Pulmonary artery endothelial cell (primary cell): ENCODE measurements at regions not wholly inside any gene's neighbourhood (a gene's known extent, or its start where the extent isn't known, plus 50 kb on each side); places are given as distances from the start of the nearest gene placed in this dataset.

ENCODE experiments used
- DNase-seq: peaks from one replicate; pipeline ENCODE4 v3.0.0-alpha.2; 2011; ENCODE audit warnings: low read depth, low spot score

DNA sequence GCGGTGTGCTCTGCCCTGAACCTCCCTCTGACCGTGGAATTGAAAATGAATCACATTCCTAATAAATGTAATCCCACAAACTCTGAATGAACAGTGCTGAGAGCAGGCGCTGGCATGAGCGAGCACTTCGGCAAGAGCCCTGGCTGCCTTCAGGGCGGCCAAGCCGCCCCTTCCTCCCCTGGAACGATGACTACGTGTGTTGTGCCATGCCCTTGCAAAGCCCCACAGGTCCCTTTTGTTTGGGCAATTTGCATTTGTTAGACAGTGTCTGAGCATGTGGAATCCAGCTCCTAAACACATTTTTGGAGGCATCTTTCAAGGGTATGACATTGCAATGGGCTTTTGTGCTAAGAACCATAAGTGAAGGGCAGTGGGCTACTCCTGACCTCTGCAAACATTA is 95.6 kb upstream of the MKI67 start:
- no peak for DNase-seq

- no peak for DNase-seq
Observed at GRCh38 chr10:128222332-128222849, 96.2 kb upstream of the MKI67 start.

DNA sequence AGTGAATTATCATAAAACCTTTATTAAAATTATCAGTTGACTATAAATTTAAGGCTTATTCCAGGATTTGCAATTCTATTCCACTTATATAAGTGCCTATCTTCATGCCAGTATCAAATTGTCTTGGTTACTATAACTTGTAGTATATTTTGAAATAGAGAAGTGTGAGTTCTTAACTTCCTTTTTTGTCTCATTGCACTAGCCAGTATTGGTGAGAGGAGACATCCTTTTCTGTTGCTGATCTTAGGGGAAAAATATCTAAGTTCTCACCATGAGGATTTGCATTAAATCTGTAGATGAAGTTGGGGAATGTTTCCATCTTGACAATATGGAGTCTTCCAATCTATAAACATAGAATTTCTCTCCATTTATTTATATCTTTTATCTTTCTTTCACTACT is 104.2 kb upstream of the MKI67 start:
- DNase-seq, result no peak

GRCh38 chr10:128233422-128233821 is 107.2 kb upstream of the MKI67 start:
- no peak for DNase-seq

GRCh38 chr10:128237710-128238109 is 111.5 kb upstream of the MKI67 start:
- DNase-seq, result no peak

DNA sequence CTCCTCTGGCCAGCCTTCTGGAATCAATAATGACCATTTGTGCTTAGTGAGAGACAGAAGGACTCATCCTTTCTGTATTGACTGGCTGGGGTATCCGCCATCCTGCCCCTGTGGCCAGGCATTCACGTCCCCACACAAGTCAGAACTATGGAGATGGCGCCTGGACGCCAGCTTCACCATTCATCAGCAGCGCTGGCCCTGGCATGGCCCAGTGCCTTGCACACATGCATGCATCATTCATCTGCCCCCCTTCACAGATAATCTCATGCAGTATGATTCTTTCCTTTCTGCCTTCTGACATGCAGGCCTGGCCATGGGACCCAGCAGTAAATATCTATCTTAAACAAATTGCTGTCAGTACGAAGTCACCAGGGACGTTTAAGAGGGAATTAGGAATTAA is 114.8 kb upstream of the MKI67 start:
- no peak for DNase-seq

DNA sequence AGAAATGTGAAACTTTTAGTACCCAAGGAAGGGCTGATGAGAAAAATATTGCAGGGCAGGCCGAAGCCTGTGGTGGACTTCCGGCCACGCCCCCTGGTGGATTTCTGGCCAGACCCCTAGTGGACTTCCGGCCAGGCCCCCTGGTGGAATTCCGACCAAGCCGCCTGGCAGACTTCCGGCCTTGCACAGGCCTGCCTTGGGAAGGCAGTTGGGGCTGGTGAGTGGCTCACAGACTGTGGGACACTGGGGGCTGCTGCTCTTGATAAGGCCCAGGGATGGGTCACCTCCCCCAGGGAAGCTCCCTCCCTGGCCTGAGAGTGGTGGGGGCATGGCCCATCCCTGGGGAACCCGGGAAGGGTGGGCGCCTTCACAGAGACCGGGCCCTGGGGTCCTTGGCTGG is 116.4 kb upstream of the MKI67 start:
- DNase-seq, result no peak

DNA sequence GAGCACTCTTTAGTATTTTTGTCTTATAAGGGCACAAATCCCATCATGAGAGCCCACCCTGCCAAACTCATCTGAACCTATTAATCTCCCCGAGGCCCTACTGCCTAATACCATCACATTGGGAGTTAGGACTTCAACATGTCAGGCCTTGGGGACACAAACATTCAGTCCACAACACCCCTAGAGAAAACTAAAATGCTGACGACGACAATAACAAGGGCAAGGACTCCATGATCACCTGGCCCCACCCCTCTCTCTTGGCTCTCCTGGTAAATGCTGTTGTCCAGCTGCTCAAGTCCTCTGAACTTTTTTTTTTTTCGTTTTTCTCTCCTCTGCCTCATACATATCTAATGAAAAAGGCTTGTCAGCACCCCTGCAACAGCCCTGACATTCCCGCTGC is 118.8 kb upstream of the MKI67 start:
- DNase-seq, result no peak

DNA sequence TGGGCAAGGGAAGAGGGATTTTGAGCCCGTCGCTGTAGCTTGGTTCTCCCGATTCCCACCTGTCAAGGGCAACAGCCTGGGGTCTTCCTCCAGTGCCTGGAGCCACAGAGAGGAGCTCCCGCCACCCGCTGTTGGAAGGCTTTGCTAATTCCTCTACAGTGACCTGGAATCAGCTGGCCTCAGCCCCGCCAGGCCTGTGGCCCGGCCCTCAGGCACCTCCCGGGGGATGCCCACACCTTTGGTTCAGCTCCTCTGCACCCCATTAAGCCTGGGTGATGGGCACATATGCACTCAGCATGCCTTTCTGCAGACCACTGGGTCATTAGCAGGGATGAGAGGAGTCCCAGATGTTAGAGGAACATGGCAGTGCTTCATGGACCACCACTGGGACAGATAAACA is 121.4 kb upstream of the MKI67 start:
- no peak for DNase-seq

DNA sequence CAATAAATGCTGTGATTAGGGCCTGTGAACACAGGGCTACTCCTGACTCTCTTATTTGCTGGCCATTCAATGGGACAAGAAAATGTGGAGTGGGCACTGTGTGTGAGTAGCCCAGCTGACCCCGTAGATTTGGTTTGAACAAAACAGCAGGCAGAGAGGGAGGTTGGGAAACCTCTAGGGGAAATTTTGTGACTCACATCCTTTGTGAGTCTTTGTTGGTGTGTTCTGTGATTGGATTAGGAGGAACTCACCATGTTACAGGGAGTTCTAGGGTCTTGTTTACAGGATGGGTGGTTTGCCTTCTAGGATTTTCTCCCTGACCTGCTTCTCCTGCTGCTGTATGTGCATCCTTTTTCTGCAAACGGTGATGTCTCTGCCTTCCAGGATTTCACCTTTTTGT is 128.3 kb upstream of the MKI67 start:
- DNase-seq, result no peak

- no peak for DNase-seq
Observed at GRCh38 chr10:128257428-128257827, 131.2 kb upstream of the MKI67 start.

DNA sequence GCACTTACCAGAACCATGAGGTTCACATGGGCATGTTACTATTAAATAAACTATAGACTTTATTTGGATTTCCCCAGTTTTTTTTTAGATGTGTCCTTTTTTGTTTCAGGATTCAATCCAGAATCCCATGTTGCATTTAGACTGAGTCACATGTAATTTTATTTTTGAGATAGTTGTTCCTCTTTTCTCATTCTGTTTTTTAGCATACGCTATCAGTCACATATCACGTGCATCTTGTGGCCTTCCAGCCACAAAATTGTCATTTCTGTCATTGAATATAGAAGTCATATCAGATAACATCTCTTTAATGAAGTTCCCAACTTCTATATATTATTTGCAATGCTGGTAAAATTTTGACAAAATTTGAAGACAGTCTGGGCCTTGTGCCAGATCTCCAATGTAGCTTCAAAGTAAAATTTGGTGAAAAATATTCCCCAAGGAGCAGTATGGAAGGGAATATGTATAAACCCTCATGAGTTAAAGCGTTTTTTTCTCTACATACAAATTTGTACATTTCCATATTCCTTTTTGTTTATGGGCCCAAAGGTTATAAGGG is 132.3 kb upstream of the MKI67 start:
- DNase-seq, result no peak

DNA sequence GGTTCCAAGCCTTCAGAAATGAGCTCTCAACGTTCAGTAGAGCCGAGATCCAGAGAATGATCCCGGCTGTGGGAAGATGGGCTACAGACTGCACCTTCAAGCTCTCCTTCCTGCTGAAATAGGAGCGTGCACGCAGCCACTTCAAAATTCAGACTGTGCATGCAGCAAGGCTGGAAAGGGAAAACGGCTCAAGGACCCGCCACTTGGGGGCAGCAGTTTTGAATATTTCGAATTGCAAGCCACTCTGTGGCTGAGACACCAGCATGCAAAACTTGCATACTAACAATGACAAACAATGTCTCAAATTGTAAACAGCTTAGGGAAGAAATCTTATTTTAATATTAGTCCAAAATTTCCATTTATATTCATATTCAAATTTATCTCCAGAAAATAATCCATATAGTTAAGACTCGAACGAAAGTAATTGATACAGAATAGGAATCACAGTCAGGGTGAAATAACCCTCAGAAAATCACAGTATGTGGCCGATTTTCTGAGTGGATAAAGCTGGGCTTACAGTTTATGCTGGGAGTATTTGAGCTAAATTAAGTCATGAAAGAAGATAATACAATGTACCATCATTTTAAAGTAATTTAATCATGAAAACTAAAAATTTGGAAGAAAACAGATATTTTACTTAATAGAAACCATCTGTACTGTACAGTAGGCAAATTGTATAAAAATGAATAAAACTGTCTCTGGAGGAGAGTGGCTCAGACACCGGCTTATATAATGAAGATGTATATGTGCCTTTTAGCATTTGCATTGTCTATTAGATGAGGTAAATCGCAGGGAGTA is 137.9 kb upstream of the MKI67 start:
- DNase-seq, result no peak

- no peak for DNase-seq
Observed at GRCh38 chr10:128265596-128265995, 139.4 kb upstream of the MKI67 start.

DNA sequence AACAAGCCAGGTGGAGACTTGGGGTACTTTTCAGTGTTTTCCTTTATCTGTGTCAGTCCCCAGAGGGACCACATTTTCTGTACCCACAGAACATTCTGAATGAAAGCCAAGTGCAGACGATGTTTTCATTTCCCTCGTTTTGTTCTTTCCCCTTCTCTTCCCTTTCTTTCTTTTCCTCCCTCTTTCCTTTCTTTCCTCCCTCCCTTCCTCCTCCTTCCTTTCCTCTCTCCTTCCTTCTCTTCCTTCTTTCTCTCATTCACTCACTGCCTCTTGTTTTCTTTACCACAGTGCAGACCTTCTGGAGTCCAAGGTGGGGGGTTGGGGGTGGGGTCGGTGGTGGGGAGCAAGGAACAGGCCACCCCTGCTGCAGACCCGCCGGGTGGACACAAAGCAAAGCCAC is 141.4 kb upstream of the MKI67 start:
- no peak for DNase-seq

DNA sequence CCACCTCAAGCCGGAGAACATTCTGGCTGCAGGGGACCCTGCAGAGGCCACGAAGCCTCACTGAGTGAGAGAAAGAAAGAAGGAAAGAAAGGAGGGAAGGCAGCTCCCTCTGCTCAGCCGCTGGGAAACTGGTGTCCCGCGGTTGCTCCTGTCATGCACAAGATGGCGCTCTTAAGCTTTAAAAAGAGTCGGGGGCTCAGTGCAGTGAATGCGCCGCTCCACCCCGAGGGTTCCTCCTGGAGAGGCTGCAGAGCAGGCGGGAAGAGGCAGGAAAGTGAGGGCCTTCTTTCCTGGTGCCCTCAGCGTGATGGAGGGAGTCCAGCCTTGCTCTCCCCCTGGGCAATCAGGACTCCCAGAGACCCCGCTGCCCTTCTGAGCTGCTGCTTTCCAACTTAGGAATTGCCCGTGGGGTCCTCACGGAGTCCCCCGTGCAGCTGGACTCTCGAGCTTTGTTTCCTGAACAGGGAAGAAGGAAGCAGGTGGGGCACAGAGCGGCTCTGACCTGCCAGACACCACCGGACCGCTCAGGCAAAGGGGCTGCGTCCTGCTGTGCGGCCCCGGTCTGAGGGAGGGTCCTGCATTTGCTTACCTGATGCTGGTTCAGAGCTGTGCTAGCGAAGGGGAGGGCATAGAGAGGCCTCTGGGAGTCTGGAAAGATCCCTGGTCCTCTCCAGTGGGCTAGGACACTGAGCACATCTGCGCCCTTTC is 141.9 kb upstream of the MKI67 start:
- DNase-seq, result no peak

- no peak for DNase-seq
Observed at GRCh38 chr10:128274938-128275337, 148.7 kb upstream of the MKI67 start.

GRCh38 chr10:128275388-128276177 is 149.4 kb upstream of the MKI67 start:
- no peak for DNase-seq

DNA sequence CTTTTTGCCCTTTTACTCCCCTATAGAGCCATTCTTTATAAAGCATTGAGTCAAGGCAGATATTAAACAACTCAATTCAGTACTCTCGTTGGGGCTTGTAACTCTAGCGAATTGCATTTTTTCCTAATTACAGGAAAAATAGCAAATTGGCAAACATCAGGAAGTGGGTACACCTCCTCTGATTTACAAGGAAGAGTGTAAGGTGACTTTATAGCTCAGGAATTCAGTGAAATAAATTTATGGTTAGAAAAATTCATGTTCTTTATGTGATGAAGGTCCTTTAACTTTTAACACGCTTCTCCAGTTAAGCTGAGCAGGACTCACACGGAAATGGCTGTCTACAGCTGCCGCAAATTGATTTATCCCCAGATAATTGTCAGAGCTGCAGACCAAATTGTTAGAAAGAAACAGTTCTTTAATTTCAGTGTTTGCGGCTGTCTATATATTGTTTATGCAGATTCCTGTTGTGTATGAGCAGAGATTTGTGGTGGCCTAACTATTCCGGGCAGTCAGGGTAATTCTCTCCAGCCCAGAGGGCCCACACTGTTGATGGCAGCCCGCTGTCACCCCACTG is 151.1 kb upstream of the MKI67 start:
- DNase-seq, result no peak

- DNase-seq, result no peak
Observed at GRCh38 chr10:128278362-128278761, 152.1 kb upstream of the MKI67 start.

GRCh38 chr10:128280271-128280670 is 154.0 kb upstream of the MKI67 start:
- no peak for DNase-seq
